ENCODE measurements at regions not wholly inside any gene's neighbourhood (a gene's known extent, or its start where the extent isn't known, plus 50 kb on each side); places are given as distances from the start of the nearest gene placed in this dataset.
A peak's percentile ranks its signal among the peaks of the same experiment; 100 is the strongest.

DNA sequence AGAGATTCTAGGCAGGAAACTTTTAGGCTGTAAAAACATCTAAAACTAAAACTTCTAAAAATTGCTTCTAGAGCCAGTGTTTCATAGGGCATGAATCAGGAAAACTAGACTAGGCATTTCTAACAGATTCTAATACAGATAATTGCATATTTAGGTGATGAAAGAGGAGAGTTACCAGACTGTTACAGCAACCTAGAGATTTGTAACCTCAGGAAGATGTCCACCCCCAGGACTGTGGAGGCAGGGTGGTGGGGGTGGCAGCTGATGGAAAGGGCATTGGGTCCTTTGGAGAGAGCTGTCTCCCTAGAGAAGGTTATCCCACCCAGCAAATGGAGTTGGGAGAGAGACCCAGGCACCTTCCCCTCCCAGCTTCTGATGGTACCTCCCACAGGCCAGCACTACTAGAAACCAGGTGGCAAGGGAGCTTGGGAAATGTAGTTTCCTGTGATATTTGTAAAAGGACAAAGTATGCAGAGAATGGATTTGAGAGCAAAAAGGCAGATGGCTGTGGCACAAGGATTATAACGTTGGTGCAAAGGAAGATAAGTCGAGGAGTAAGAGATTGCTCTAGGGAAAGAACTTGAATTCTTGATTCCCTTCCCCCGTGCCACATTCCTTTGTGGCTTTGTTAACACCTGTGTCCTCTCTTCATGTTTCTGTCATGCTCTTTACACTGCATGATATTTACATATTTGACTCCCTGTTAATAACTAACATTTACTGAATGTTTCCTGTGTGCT, 75.6 kb upstream of the MGAT5 start:
- no peak for DNase-seq
- peak overlapping the region; percentile 32 for H3K27ac Mint-ChIP-seq
- TF ChIP-seq, protein P1, sequence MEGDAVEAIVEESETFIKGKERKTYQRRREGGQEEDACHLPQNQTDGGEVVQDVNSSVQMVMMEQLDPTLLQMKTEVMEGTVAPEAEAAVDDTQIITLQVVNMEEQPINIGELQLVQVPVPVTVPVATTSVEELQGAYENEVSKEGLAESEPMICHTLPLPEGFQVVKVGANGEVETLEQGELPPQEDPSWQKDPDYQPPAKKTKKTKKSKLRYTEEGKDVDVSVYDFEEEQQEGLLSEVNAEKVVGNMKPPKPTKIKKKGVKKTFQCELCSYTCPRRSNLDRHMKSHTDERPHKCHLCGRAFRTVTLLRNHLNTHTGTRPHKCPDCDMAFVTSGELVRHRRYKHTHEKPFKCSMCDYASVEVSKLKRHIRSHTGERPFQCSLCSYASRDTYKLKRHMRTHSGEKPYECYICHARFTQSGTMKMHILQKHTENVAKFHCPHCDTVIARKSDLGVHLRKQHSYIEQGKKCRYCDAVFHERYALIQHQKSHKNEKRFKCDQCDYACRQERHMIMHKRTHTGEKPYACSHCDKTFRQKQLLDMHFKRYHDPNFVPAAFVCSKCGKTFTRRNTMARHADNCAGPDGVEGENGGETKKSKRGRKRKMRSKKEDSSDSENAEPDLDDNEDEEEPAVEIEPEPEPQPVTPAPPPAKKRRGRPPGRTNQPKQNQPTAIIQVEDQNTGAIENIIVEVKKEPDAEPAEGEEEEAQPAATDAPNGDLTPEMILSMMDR (IDR thresholded peaks at IDR 0.05) = no peak

DNA sequence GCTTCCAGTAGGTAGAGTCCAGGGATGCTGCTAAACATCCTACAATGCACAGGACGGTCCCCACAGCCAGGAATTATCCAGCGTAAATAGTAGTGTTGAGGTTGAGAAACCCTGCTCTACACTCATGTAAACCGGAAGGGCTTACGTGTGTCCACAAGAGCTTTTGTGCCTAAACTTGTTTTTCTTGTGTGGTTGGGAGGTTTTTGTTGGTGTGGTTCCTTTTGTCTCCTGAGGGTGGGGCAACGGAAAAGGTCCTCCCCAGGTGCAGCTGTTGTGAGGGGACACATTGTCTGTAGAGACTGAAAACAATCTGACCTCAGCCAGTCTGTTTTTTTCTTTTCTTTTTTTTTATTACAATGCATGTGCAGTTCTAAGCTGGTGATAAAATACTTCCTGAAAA, 72.7 kb upstream of the MGAT5 start:
- Mint-ChIP-seq H3K4me3 (no peak overlapping the region), H3K36me3 (ENCODE audit: low read depth) (peaks cover 29% of the 10 kb centered on the region), H3K4me1 (ENCODE audit: low read depth) (peaks cover 45% of the 10 kb centered on the region), H3K27me3 (ENCODE audit: insufficient read depth) (peaks cover 2% of the 10 kb centered on the region; the same call in 1 of the 2 replicates), H3K27ac (no peak overlapping the region), H3K9me3 (no peaks in the 10 kb centered on the region)
- no peak for DNase-seq
- TF ChIP-seq, protein P1 (IDR thresholded peaks at IDR 0.05) = no peak

More for the DNA sequence above, 75.6 kb upstream of the MGAT5 start:
- H3K4me3 Mint-ChIP-seq = peak overlapping the region; percentile 9; the same call in 1 of the 2 replicates
- peaks cover 7% of the 10 kb centered on the region; the same call in 1 of the 2 replicates for H3K36me3 Mint-ChIP-seq (ENCODE audit: low read depth)
- H3K9me3 Mint-ChIP-seq = no peaks in the 10 kb centered on the region
- H3K4me1 Mint-ChIP-seq (ENCODE audit: low read depth) = peaks cover 39% of the 10 kb centered on the region
- H3K27me3 Mint-ChIP-seq (ENCODE audit: insufficient read depth) = peaks cover 5% of the 10 kb centered on the region; the same call in 1 of the 2 replicates

DNA sequence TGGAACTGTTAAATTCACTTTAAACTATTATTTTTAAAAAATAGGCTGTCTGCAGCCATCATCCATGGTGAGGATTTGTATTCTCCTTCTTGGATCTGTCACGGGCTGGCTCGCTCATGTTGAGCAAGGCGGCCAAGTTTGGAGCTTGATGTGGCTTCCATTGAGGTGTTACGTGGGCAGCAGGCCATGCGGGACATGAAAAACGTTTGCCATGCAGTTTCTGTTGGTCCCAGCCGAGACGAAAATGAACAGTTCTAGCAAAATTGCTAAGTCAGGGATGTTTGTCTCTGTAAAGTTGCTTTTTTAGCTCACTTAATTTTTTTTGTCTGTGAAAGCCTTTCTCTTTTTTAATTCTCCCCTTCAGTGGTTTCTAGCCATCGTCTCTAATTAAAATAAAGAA, 70.2 kb upstream of the MGAT5 start:
- no peak overlapping the region for H3K4me3 Mint-ChIP-seq
- no peaks in the 10 kb centered on the region for H3K9me3 Mint-ChIP-seq
- no peak for DNase-seq
- peaks cover 32% of the 10 kb centered on the region for H3K4me1 Mint-ChIP-seq (ENCODE audit: low read depth)
- H3K27ac Mint-ChIP-seq = no peak overlapping the region
- peaks cover 2% of the 10 kb centered on the region; the same call in 1 of the 2 replicates for H3K27me3 Mint-ChIP-seq (ENCODE audit: insufficient read depth)
- H3K36me3 Mint-ChIP-seq (ENCODE audit: low read depth) = peaks cover 40% of the 10 kb centered on the region
- TF ChIP-seq, protein P1 (IDR thresholded peaks at IDR 0.05) = no peak

DNA sequence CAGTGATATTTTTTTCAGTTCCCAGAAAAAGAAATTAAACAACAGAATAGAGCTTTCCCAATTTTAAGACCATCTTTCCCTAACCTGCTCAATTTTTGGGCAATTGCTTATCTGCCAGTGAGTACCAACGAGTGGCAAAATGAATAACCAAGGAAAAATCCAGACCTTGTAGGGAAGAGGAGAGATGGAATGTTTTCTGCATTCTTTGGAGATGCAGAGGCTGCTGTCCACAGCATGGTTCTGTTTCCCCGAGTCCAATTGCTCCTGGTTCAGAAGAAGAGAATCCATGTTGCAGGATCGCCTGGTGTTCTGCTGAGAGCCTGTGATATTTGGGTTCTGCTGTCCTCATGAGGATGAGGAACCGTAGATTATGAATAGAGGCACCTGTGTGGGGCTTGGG, 68.2 kb upstream of the MGAT5 start:
- no peak overlapping the region for H3K27ac Mint-ChIP-seq

DNA sequence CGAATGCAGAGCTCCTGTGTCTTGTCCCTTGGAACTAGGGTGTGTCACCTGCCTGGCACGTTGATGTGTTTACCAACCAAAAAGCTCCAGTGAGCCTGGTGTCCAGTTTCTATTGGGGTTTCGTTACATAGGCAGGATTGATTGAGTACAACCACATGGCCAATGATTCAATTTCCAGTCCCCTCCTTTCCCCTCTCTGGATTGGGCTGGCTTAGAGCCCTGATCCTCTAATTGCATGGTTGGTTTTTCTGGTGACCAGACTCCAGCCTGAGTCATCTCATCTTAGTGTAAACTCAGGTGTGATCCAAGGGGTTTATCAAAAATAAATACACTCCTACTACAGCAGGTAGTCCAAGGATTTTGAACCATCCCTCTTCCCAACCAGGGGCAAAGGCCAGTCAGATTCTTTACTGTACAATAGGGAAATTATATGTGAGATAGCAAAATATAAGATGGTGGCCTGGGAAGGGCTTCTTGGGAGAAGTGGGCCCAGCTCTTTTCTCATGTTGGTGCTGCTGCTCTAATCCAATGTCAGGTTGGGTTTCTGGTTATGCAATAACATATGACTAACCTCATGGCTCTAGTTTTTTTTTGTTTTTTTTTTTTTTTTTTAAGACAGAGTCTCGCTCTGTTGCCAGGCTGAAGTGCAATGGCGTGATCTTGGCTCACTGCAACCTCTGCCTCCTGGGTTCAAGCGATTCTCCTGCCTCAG, 64.7 kb upstream of the MGAT5 start:
- peaks cover 68% of the 10 kb centered on the region for H3K4me1 Mint-ChIP-seq (ENCODE audit: low read depth)
- peaks cover 4% of the 10 kb centered on the region; the same call in 1 of the 2 replicates for H3K9me3 Mint-ChIP-seq
- TF ChIP-seq, protein P1 (IDR thresholded peaks at IDR 0.05) = no peak
- no peak overlapping the region for H3K27ac Mint-ChIP-seq
- no peak overlapping the region for H3K4me3 Mint-ChIP-seq
- H3K36me3 Mint-ChIP-seq (ENCODE audit: low read depth) = peaks cover 31% of the 10 kb centered on the region
- H3K27me3 Mint-ChIP-seq (ENCODE audit: insufficient read depth) = no peaks in the 10 kb centered on the region; the same call in 1 of the 2 replicates
- no peak for DNase-seq

More for the DNA sequence above, 68.2 kb upstream of the MGAT5 start:
- TF ChIP-seq, protein P1 (IDR thresholded peaks at IDR 0.05) = no peak
- peaks cover 46% of the 10 kb centered on the region for H3K4me1 Mint-ChIP-seq (ENCODE audit: low read depth)
- H3K4me3 Mint-ChIP-seq = no peak overlapping the region
- peaks cover 2% of the 10 kb centered on the region; the same call in 1 of the 2 replicates for H3K27me3 Mint-ChIP-seq (ENCODE audit: insufficient read depth)
- peaks cover 40% of the 10 kb centered on the region for H3K36me3 Mint-ChIP-seq (ENCODE audit: low read depth)
- no peak for DNase-seq
- H3K9me3 Mint-ChIP-seq = no peaks in the 10 kb centered on the region
